Skin epidermis (tissue), 12 donors: ENCODE measurements at regions not wholly inside any gene's neighbourhood (a gene's known extent, or its start where the extent isn't known, plus 50 kb on each side); places are given as distances from the start of the nearest gene placed in this dataset.

Experiments used
- H3K27ac ChIP-seq, 21 experiments: fragments of 200-600 bp; sonication (generic) in 11 of 21; one replicate each; pipeline ENCODE4 v1.5.0; 2020; ENCODE audit warnings: mild to moderate bottlenecking in 3 of 21, inconsistent platforms in 2 of 21, moderate library complexity in 2 of 21
- H3K4me3 ChIP-seq, 7 experiments: fragments of 200-600 bp; sonication (generic) in 2 of 7; one replicate each; pipeline ENCODE4 v1.5.0; 2020; ENCODE audit warnings: inconsistent platforms in 2 of 7, mild to moderate bottlenecking in 2 of 7, moderate library complexity in 1 of 7

- no peak overlapping the region for H3K4me3 ChIP-seq
- peak overlapping the region in 1 of 21 experiments; percentile 3 for H3K27ac ChIP-seq
Observed at GRCh38 chr3:30547716-30548115, 58.7 kb upstream of the TGFBR2 start.

GRCh38 chr3:30548600-30548999, 57.8 kb upstream of the TGFBR2 start:
- Histone ChIP-seq H3K4me3 (no peak overlapping the region), H3K27ac (peak overlapping the region in 2 of 21 experiments; percentile 17 to 18)

GRCh38 chr3:30549600-30549999, 56.8 kb upstream of the TGFBR2 start:
- no peak overlapping the region for H3K4me3 ChIP-seq
- H3K27ac ChIP-seq = peak overlapping the region in 7 of 21 experiments; percentile 18 to 60 (median 34)

GRCh38 chr3:30550246-30550645, 56.2 kb upstream of the TGFBR2 start:
- Histone ChIP-seq H3K4me3 (no peak overlapping the region), H3K27ac (peak overlapping the region in 3 of 21 experiments; percentile 4 to 47 (median 28))

- Histone ChIP-seq H3K27ac (no peak overlapping the region), H3K4me3 (no peak overlapping the region)
Observed at GRCh38 chr3:30551266-30551665, 55.1 kb upstream of the TGFBR2 start.

- H3K27ac ChIP-seq = no peak overlapping the region
- no peak overlapping the region for H3K4me3 ChIP-seq
Observed at GRCh38 chr3:30551927-30552326, 54.5 kb upstream of the TGFBR2 start.

GRCh38 chr3:30553641-30554316, 52.6 kb upstream of the TGFBR2 start:
- H3K27ac ChIP-seq = no peak overlapping the region
- H3K4me3 ChIP-seq = no peak overlapping the region

- Histone ChIP-seq H3K4me3 (no peak overlapping the region), H3K27ac (no peak overlapping the region)
Observed at GRCh38 chr3:30554317-30554690, 52.1 kb upstream of the TGFBR2 start.

- no peak overlapping the region for H3K27ac ChIP-seq
- H3K4me3 ChIP-seq = no peak overlapping the region
Observed at GRCh38 chr3:30555968-30556367, 50.4 kb upstream of the TGFBR2 start.
